Fibroblast of skin of scalp (primary cell): ENCODE measurements at regions not wholly inside any gene's neighbourhood (a gene's known extent, or its start where the extent isn't known, plus 50 kb on each side); places are given as distances from the start of the nearest gene placed in this dataset.

Source experiments
- DNase-seq: peaks from one replicate; pipeline ENCODE4 v3.0.0-alpha.2; 2013

GRCh38 chr2:173775440-173775839, 189.7 kb downstream of the SP3 start:
- no peak for DNase-seq

- no peak for DNase-seq
Observed at GRCh38 chr2:173782681-173783080, 182.5 kb downstream of the SP3 start.

GRCh38 chr2:173783382-173783781, 181.8 kb downstream of the SP3 start:
- no peak for DNase-seq

- no peak for DNase-seq
Observed at GRCh38 chr2:173785813-173786212, 179.4 kb downstream of the SP3 start.

GRCh38 chr2:173791502-173791901, 173.7 kb downstream of the SP3 start:
- no peak for DNase-seq

- no peak for DNase-seq
Observed at GRCh38 chr2:173792166-173792565, 173.0 kb downstream of the SP3 start.

GRCh38 chr2:173792741-173793140, 172.4 kb downstream of the SP3 start:
- DNase-seq = no peak

- DNase-seq = no peak
Observed at GRCh38 chr2:173793709-173794565, 171.2 kb downstream of the SP3 start.

GRCh38 chr2:173797586-173798263, 167.4 kb downstream of the SP3 start:
- DNase-seq = no peak

- no peak for DNase-seq
Observed at GRCh38 chr2:173802518-173802917, 162.7 kb downstream of the SP3 start.

- no peak for DNase-seq
Observed at GRCh38 chr2:173803449-173803848, 161.7 kb downstream of the SP3 start.

- peak; percentile 12 for DNase-seq
Observed at GRCh38 chr2:173806761-173807160, 158.4 kb downstream of the SP3 start.

- no peak for DNase-seq
Observed at GRCh38 chr2:173808718-173809117, 156.5 kb downstream of the SP3 start.

GRCh38 chr2:173812321-173812720, 152.9 kb downstream of the SP3 start:
- no peak for DNase-seq

GRCh38 chr2:173814306-173814705, 150.9 kb downstream of the SP3 start:
- DNase-seq = no peak

GRCh38 chr2:173815772-173816171, 149.4 kb downstream of the SP3 start:
- DNase-seq = no peak

- no peak for DNase-seq
Observed at GRCh38 chr2:173817582-173817981, 147.6 kb downstream of the SP3 start.

- DNase-seq = no peak
Observed at GRCh38 chr2:173818285-173818684, 146.9 kb downstream of the SP3 start.

GRCh38 chr2:173819852-173820251, 145.3 kb downstream of the SP3 start:
- no peak for DNase-seq

- DNase-seq = no peak
Observed at GRCh38 chr2:173821451-173821850, 143.7 kb downstream of the SP3 start.

- no peak for DNase-seq
Observed at GRCh38 chr2:173822889-173823542, 142.2 kb downstream of the SP3 start.

- no peak for DNase-seq
Observed at GRCh38 chr2:173823543-173823939, 141.6 kb downstream of the SP3 start.
